Right lobe of liver (tissue), 4 donors: ENCODE measurements at regions not wholly inside any gene's neighbourhood (a gene's known extent, or its start where the extent isn't known, plus 50 kb on each side); places are given as distances from the start of the nearest gene placed in this dataset.

Experiments
- POLR2A ChIP-seq: fragments of 450-650 bp; IDR thresholded peaks from one replicate; pipeline ENCODE4 v1.6.1; 2017; ENCODE audit warnings: antibody characterized with exemption, mild to moderate bottlenecking
- TF ChIP-seq, protein P1 (sequence below), 4 donors: fragments of 200-600 bp in 3 of 4; fragments of 450-650 bp in 1 of 4; IDR thresholded peaks; one replicate each; pipeline versions ENCODE4 v1.5.1 to v1.8.0; 2016 to 2022; ENCODE audit warnings: antibody characterized with exemption in 4 of 4, mild to moderate bottlenecking in 2 of 4
- donor health status: DM: no; HTN: no; CAD: no.
- donor health status: DM: no; HTN: no; CAD: no.
- donor health status: DM: no; HTN: yes; CAD: no.

DNA sequence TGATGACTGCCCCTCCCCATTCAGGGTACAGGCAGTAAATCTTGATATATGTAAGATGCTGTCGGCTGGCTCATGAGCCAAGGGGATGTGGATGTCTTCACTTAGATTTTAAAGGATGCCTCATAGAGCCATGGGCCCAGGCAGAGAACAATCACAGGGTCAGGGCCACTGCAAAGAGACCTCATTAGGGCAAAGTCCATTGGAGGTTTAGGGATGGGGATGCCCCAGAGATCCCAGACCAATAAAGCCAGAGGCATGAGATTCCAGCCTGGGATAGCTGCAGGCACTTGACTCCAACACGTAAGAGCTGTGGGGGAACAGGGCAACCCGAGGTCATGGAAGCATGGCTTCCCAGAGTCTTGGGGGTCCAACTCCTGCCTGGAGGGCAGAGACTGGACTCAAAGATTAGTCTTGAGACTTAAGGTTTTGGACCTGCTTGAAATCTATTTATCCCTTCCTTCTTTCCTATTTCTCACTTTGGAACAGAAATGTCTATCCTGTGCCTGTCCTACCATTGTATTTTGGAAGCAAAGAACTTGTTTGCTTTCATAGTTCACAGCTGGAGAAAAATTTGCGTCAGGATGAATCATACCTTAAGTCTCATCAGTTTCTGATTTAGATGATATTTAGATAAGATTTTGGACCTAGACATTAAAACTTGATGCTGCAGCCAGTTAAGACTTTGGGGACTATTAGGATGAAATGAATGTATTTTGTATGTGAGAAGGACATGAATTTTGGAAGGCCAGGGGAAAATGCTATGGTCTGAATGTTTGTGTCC is 101.3 kb upstream of the ADRA1B start:
- TF ChIP-seq, protein P1, sequence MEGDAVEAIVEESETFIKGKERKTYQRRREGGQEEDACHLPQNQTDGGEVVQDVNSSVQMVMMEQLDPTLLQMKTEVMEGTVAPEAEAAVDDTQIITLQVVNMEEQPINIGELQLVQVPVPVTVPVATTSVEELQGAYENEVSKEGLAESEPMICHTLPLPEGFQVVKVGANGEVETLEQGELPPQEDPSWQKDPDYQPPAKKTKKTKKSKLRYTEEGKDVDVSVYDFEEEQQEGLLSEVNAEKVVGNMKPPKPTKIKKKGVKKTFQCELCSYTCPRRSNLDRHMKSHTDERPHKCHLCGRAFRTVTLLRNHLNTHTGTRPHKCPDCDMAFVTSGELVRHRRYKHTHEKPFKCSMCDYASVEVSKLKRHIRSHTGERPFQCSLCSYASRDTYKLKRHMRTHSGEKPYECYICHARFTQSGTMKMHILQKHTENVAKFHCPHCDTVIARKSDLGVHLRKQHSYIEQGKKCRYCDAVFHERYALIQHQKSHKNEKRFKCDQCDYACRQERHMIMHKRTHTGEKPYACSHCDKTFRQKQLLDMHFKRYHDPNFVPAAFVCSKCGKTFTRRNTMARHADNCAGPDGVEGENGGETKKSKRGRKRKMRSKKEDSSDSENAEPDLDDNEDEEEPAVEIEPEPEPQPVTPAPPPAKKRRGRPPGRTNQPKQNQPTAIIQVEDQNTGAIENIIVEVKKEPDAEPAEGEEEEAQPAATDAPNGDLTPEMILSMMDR (IDR thresholded peaks at IDR 0.05) = no peak
- no peak for TF ChIP-seq POLR2A
